K562 (cell line): ENCODE measurements at regions not wholly inside any gene's neighbourhood (a gene's known extent, or its start where the extent isn't known, plus 50 kb on each side); places are given as distances from the start of the nearest gene placed in this dataset.

ENCODE experiments used
- CEBPB ChIP-seq: fragments of 450-650 bp; IDR thresholded peaks from 2 replicates; pipeline ENCODE4 v1.6.1; 2016; ENCODE audit warnings: missing genetic modification characterization, missing compliant biosample characterization
- CTCF ChIP-seq, 3 experiments: IDR thresholded peaks in 2 of 3; conservative IDR thresholded peaks in 1 of 3; 2 replicates each; pipeline ENCODE4 v1.5.1; 2011 to 2012; ENCODE audit warnings: low read length in 3 of 3, mild to moderate bottlenecking in 3 of 3, control low read depth in 2 of 3, improper control_type of control experiment in 1 of 3, inconsistent platforms in 1 of 3, low read depth in 1 of 3, mixed read lengths in 1 of 3, moderate library complexity in 1 of 3; ENCODE audit not compliant: insufficient read depth in 2 of 3
- GTF2A2 ChIP-seq: IDR thresholded peaks from 2 replicates; pipeline ENCODE4 v1.6.1; 2016; ENCODE audit warnings: mild to moderate bottlenecking, missing genetic modification characterization, missing compliant biosample characterization
- HMG20B ChIP-seq: fragments of 250-450 bp; sonication (Bioruptor Pico); IDR thresholded peaks from 2 replicates; pipeline ENCODE4 v1.5.0; 2021; ENCODE audit warnings: mild to moderate bottlenecking
- POLR2A ChIP-seq: fragments of 450-650 bp; conservative IDR thresholded peaks from 2 replicates; pipeline ENCODE4 v1.6.1; 2016
- POLR2G ChIP-seq: fragments of 200-400 bp; formaldehyde crosslinking; IDR thresholded peaks from 2 replicates; pipeline ENCODE4 v1.6.1; 2017; ENCODE audit warnings: low read depth, mild to moderate bottlenecking, antibody characterized with exemption, low read length, moderate library complexity
- SETDB1 ChIP-seq: IDR thresholded peaks from one replicate; pipeline ENCODE4 v1.6.1; 2012; ENCODE audit warnings: low read length, control low read depth, inconsistent platforms
- SIRT6 ChIP-seq: IDR thresholded peaks from one replicate; pipeline ENCODE4 v1.6.1; 2012; ENCODE audit warnings: low read depth, mild to moderate bottlenecking, control low read depth, inconsistent platforms, low read length, moderate library complexity
- STAT5B ChIP-seq: fragments of 250-450 bp; sonication (Bioruptor Pico); IDR thresholded peaks from 2 replicates; pipeline ENCODE4 v1.8.0; 2021; ENCODE audit warnings: mild to moderate bottlenecking, inconsistent platforms
- U2AF1 ChIP-seq: fragments of 200-400 bp; formaldehyde crosslinking; optimal IDR thresholded peaks from 2 replicates; pipeline ENCODE3; 2017; ENCODE audit warnings: mild to moderate bottlenecking, low read depth, low read length, moderate library complexity
- ZNF239 ChIP-seq: fragments of 250-450 bp; sonication (Bioruptor Pico); IDR thresholded peaks from 2 replicates; pipeline ENCODE4 v1.4.0; 2020; ENCODE audit warnings: mild to moderate bottlenecking
- ZNF431 ChIP-seq: sonication (generic); formaldehyde crosslinking; IDR thresholded peaks from 2 replicates; pipeline ENCODE4 v1.8.0; 2022; ENCODE audit warnings: mild to moderate bottlenecking, missing genetic modification reagents

- no peak for TF ChIP-seq ZNF239 (CRISPR knock-in tag)
- TF ChIP-seq U2AF1, result no peak
- no peak for TF ChIP-seq POLR2G
- no peak for TF ChIP-seq ZNF431 (CRISPR knock-in tag)
- TF ChIP-seq HMG20B (CRISPR knock-in tag), result no peak
- no peak for TF ChIP-seq STAT5B (CRISPR knock-in tag)
- no peak for TF ChIP-seq SIRT6
- no peak for TF ChIP-seq SETDB1
- no peak for TF ChIP-seq CEBPB (tag)
- TF ChIP-seq CTCF (IDR thresholded peaks at IDR 0.05 in 2 of 3, conservative IDR thresholded peaks at IDR 0.05 in 1 of 3; ENCODE audit: insufficient read depth in 2 of 3, low read depth in 1 of 3, low read length in 3 of 3), result no peak
- TF ChIP-seq GTF2A2 (tag), result no peak
- no peak for TF ChIP-seq POLR2A
Measured at GRCh38 chr2:95722131-95722697, 130.4 kb downstream of the TRIM43 start.
